BLaER1 (cell line): ENCODE measurements at regions not wholly inside any gene's neighbourhood (a gene's known extent, or its start where the extent isn't known, plus 50 kb on each side); places are given as distances from the start of the nearest gene placed in this dataset.

ENCODE experiments used
- H3K27ac ChIP-seq: shearing (Covaris generic); formaldehyde crosslinking; 2 replicates; pipeline ENCODE4 v1.8.1; 2022
- H3K27me3 ChIP-seq: shearing (Covaris generic); formaldehyde crosslinking; 2 replicates; pipeline ENCODE4 v1.8.1; 2022
- H3K36me3 ChIP-seq: shearing (Covaris generic); formaldehyde crosslinking; 2 replicates; pipeline ENCODE4 v1.8.1; 2022
- H3K4me1 ChIP-seq: shearing (Covaris generic); formaldehyde crosslinking; 2 replicates; pipeline ENCODE4 v1.8.1; 2022
- H3K4me2 ChIP-seq: shearing (Covaris generic); formaldehyde crosslinking; 2 replicates; pipeline ENCODE4 v1.8.1; 2022
- H3K4me3 ChIP-seq: shearing (Covaris generic); formaldehyde crosslinking; 2 replicates; pipeline ENCODE4 v1.8.1; 2022
- H3K9ac ChIP-seq: shearing (Covaris generic); formaldehyde crosslinking; 2 replicates; pipeline ENCODE4 v1.8.1; 2022
- H3K9me3 ChIP-seq: shearing (Covaris generic); formaldehyde crosslinking; 2 replicates; pipeline ENCODE4 v1.8.1; 2022
- H4K20me1 ChIP-seq: shearing (Covaris generic); formaldehyde crosslinking; 2 replicates; pipeline ENCODE4 v1.8.1; 2022
- Cebpa-rat ChIP-seq: shearing (Covaris generic); IDR thresholded peaks from 2 replicates; pipeline ENCODE4 v1.8.1; 2022

- TF ChIP-seq Cebpa-rat = no peak
- no peaks in the 10 kb centered on the region for H4K20me1 ChIP-seq
- H3K4me2 ChIP-seq = no peak overlapping the region
- H3K9me3 ChIP-seq = no peaks in the 10 kb centered on the region
- H3K27me3 ChIP-seq = no peaks in the 10 kb centered on the region
- no peaks in the 10 kb centered on the region for H3K36me3 ChIP-seq
- no peak overlapping the region for H3K4me3 ChIP-seq
- no peak overlapping the region for H3K27ac ChIP-seq
- no peak overlapping the region for H3K9ac ChIP-seq
- peaks cover 3% of the 10 kb centered on the region; the same call in 1 of the 2 replicates for H3K4me1 ChIP-seq
These were observed 138.3 kb downstream of the SNX19 start for GRCh38 chr11:130778026-130778425.

GRCh38 chr11:130778705-130779104 is 137.6 kb downstream of the SNX19 start:
- no peaks in the 10 kb centered on the region for H3K36me3 ChIP-seq
- H3K27ac ChIP-seq = no peak overlapping the region
- no peak overlapping the region for H3K4me2 ChIP-seq
- no peak for TF ChIP-seq Cebpa-rat
- H3K4me3 ChIP-seq = no peak overlapping the region
- no peaks in the 10 kb centered on the region for H3K4me1 ChIP-seq
- H3K9ac ChIP-seq = no peak overlapping the region
- no peaks in the 10 kb centered on the region for H3K9me3 ChIP-seq
- H4K20me1 ChIP-seq = no peaks in the 10 kb centered on the region
- no peaks in the 10 kb centered on the region for H3K27me3 ChIP-seq

- H3K27me3 ChIP-seq = no peaks in the 10 kb centered on the region
- no peak for TF ChIP-seq Cebpa-rat
- H3K4me1 ChIP-seq = no peaks in the 10 kb centered on the region
These were observed 137.0 kb downstream of the SNX19 start for GRCh38 chr11:130779267-130779666.

DNA sequence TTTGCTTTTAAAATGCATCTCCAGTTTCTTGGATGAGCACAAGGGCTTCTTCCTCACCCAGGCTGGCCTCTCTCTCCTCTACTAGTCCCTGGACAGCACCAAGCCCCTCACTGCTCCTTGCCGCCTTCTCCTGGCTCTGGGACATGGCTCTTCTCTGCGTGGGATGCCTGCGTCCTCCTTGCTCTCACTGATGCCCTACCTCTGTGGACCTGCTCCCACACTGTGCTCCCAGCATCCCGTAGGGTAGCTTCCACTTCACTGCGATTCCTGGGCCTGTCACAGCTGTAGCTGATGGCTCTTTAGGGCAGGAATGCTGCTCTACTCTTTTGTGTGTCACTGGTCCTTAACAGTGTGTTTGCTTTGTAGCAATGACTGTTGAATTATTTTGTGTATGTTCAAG is 136.3 kb downstream of the SNX19 start:
- Histone ChIP-seq H3K4me1 (no peaks in the 10 kb centered on the region), H3K4me2 (no peak overlapping the region), H3K27me3 (no peaks in the 10 kb centered on the region), H3K4me3 (no peak overlapping the region), H3K9ac (no peak overlapping the region), H3K36me3 (no peaks in the 10 kb centered on the region), H3K27ac (no peak overlapping the region), H4K20me1 (no peaks in the 10 kb centered on the region), H3K9me3 (no peaks in the 10 kb centered on the region)
- TF ChIP-seq Cebpa-rat = no peak

More at GRCh38 chr11:130779267-130779666, 137.0 kb downstream of the SNX19 start:
- Histone ChIP-seq H3K36me3 (no peaks in the 10 kb centered on the region), H4K20me1 (no peaks in the 10 kb centered on the region), H3K9ac (no peak overlapping the region), H3K27ac (no peak overlapping the region), H3K4me2 (no peak overlapping the region), H3K9me3 (no peaks in the 10 kb centered on the region), H3K4me3 (no peak overlapping the region)

- no peak for TF ChIP-seq Cebpa-rat
- H3K4me1 ChIP-seq = no peaks in the 10 kb centered on the region
These were observed 135.8 kb downstream of the SNX19 start for GRCh38 chr11:130780437-130780836.

DNA sequence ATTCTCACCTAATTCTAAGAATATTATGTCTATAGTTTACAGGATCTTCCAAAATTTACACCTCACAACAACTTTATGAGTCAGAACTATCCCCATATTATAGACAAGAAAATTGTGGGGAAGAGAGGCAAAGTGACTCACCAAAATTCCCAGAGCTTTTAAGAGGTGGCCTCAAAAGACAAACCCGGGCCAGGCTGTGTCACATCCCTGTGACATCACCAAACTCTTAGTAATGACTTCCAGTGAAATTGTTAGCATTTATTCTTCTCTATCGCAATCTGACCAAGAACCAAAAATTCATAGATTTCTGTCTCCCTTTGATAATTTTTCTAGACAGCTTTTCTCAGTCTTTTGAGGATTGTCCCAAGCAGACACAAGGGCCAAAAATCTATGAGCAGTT is 134.3 kb downstream of the SNX19 start:
- TF ChIP-seq Cebpa-rat = no peak
- H3K27ac ChIP-seq = no peak overlapping the region
- no peaks in the 10 kb centered on the region for H3K36me3 ChIP-seq
- no peaks in the 10 kb centered on the region for H4K20me1 ChIP-seq
- no peak overlapping the region for H3K4me3 ChIP-seq
- no peaks in the 10 kb centered on the region for H3K9me3 ChIP-seq
- H3K9ac ChIP-seq = no peak overlapping the region
- H3K4me2 ChIP-seq = no peak overlapping the region
- no peaks in the 10 kb centered on the region for H3K4me1 ChIP-seq
- H3K27me3 ChIP-seq = no peaks in the 10 kb centered on the region

More at GRCh38 chr11:130780437-130780836, 135.8 kb downstream of the SNX19 start:
- Histone ChIP-seq H3K4me2 (no peak overlapping the region), H3K27me3 (no peaks in the 10 kb centered on the region), H3K9me3 (no peaks in the 10 kb centered on the region), H3K9ac (no peak overlapping the region), H4K20me1 (no peaks in the 10 kb centered on the region), H3K36me3 (no peaks in the 10 kb centered on the region), H3K27ac (no peak overlapping the region), H3K4me3 (no peak overlapping the region)

DNA sequence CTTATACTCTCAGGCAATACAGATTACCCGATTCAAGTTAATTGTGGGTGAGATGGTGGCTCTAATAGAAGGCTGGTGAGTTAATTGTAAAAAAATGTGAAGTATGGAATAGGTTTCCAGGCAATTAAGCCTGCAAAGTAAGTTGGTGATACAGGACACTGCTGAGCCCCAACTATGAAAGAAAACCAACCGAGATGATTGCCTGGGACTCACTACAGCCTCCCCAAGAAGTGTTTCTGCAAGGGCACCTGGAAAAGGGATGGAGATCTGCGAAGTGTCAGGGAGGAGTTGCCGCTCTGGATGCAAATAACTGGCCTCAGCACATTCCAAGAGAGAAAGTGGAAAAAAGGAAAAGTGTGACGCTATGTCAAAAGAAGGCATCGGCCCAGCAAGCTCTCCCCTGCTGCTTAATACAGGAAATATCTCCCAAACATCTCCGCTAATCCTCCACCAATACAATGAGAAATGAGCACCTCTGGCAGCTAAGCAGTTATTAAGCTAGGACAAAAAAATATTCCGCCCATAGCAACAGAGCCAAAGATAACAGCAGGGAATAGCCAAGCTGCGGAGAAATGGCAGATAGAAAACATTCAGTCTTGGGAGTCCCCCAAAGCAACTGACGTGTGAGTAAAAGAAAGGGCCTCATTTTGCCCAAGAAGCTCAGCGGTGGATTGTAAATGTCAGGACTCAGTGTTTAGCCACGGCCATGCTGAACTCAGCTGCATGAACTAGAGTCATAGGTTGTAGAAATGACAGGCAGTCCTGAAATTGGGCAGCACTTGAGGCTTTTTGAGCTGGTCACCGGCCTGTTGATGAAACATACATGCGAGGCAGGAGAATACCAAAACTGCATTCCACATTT is 133.7 kb downstream of the SNX19 start:
- Histone ChIP-seq H3K4me3 (no peak overlapping the region), H4K20me1 (no peaks in the 10 kb centered on the region), H3K9ac (no peak overlapping the region), H3K9me3 (no peaks in the 10 kb centered on the region), H3K4me2 (no peak overlapping the region), H3K27ac (no peak overlapping the region), H3K27me3 (no peaks in the 10 kb centered on the region), H3K36me3 (no peaks in the 10 kb centered on the region), H3K4me1 (no peaks in the 10 kb centered on the region)
- TF ChIP-seq Cebpa-rat = no peak

GRCh38 chr11:130783323-130783722 is 133.0 kb downstream of the SNX19 start:
- H3K4me2 ChIP-seq = no peak overlapping the region
- H3K4me3 ChIP-seq = no peak overlapping the region
- H3K4me1 ChIP-seq = no peaks in the 10 kb centered on the region
- no peaks in the 10 kb centered on the region for H3K27me3 ChIP-seq
- H3K36me3 ChIP-seq = no peaks in the 10 kb centered on the region
- no peaks in the 10 kb centered on the region for H4K20me1 ChIP-seq
- H3K9me3 ChIP-seq = no peaks in the 10 kb centered on the region
- no peak overlapping the region for H3K9ac ChIP-seq
- no peak overlapping the region for H3K27ac ChIP-seq
- TF ChIP-seq Cebpa-rat = no peak

DNA sequence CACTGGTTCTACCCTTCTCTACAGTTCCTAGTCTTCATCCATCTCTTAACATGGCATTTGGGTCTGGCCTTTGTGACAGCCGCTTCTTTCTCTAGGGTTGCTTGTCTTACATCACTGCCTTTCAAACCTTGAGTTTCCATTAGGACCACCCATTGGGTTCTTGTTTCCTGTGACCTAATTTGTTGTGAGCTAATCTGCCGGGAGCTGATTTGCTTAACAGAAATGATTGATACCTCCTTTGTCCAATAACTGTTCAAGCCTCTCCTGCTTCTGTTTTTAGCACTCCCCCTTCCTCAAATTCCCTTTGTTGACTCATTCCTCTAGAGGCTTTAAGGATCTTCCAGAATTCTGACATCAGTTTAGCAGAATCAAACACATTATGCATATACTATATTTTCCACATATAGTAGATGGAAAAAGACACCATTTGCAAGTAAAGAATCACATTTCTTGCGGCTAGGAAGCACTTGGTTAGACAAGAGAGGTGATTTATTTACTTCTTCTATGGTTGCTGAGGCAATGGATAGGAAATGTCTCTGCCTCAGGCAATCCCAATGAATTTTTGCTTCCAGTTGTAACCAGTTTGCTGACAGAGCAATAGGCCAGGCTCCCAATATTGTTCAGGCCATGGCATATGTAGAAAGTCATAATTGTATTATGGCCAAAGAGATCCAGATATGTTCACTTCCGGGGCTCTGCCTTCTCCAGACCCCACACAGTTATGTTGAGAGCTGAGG is 130.7 kb downstream of the SNX19 start:
- no peak overlapping the region for H3K27ac ChIP-seq
- no peak overlapping the region for H3K9ac ChIP-seq
- H3K4me1 ChIP-seq = no peaks in the 10 kb centered on the region

GRCh38 chr11:130786586-130786985 is 129.7 kb downstream of the SNX19 start:
- Histone ChIP-seq H3K4me1 (no peaks in the 10 kb centered on the region), H3K9ac (no peak overlapping the region)

More for the DNA sequence above, 130.7 kb downstream of the SNX19 start:
- H3K9me3 ChIP-seq = peaks cover 14% of the 10 kb centered on the region
- H4K20me1 ChIP-seq = no peaks in the 10 kb centered on the region
- H3K4me2 ChIP-seq = no peak overlapping the region
- TF ChIP-seq Cebpa-rat = no peak
- no peak overlapping the region for H3K4me3 ChIP-seq
- H3K27me3 ChIP-seq = no peaks in the 10 kb centered on the region
- no peaks in the 10 kb centered on the region for H3K36me3 ChIP-seq

More at GRCh38 chr11:130786586-130786985, 129.7 kb downstream of the SNX19 start:
- no peak for TF ChIP-seq Cebpa-rat
- Histone ChIP-seq H3K4me2 (no peak overlapping the region), H3K27ac (no peak overlapping the region), H4K20me1 (no peaks in the 10 kb centered on the region), H3K4me3 (no peak overlapping the region), H3K27me3 (no peaks in the 10 kb centered on the region), H3K36me3 (no peaks in the 10 kb centered on the region), H3K9me3 (peaks cover 24% of the 10 kb centered on the region)
